Stimulated activated CD8-positive, alpha-beta memory T cell treated with anti-CD3 and anti-CD28 coated beads, Interleukin-15, amount 100 ng/mL, for 24 hours (primary cell): ENCODE measurements at regions not wholly inside any gene's neighbourhood (a gene's known extent, or its start where the extent isn't known, plus 50 kb on each side); places are given as distances from the start of the nearest gene placed in this dataset.

ENCODE experiments used
- DNase-seq: peaks from one replicate; pipeline ENCODE4 v3.0.0-alpha.2; 2020; ENCODE audit warnings: low read depth

DNA sequence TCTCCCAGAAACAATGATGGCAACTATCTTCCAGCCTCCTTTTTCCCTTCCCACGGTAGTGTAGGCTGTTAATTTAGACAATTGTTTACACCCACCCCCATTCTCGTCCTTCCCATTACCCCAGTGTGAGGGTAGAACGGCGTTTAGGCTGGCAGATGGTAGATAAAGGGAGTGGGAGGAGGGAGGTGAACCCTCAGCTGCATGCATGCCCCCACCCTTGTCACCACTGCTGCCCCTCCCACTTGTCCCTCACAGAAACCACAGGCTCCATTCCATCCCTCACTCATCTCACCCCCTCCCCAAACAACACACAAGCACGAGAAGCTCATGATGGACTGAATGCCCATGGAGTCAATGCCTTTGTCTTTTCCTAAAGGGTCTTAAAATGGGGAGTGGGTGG, 107.9 kb upstream of the PARD3B start:
- DNase-seq: no peak

- DNase-seq: no peak
These were observed 107.2 kb upstream of the PARD3B start for GRCh38 chr2:204437815-204438756.

DNA sequence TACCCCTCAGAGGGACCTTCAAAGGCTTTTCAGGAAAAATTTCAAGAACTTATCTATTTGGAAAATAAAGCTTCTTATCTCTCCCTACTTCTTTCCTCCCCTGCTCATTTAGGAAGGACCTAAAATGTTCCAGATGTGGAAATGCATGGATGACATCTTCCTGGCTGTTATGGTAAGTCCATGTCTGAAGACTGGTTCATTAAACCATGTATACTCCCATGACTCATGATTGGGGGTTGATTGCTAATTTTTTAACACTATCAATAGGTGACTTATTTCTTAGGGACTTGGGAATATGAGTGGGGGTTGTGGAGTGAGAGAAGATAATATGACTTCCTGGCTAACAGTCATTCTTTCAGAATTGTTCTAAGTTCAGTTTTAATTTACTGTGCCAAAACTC, 104.0 kb upstream of the PARD3B start:
- no peak for DNase-seq

GRCh38 chr2:204445149-204445548, 100.1 kb upstream of the PARD3B start:
- DNase-seq: no peak

GRCh38 chr2:204447722-204448121, 97.6 kb upstream of the PARD3B start:
- no peak for DNase-seq

- DNase-seq: no peak
These were observed 95.3 kb upstream of the PARD3B start for GRCh38 chr2:204449977-204450376.

- DNase-seq: no peak
These were observed 93.5 kb upstream of the PARD3B start for GRCh38 chr2:204451766-204452165.

GRCh38 chr2:204452464-204453023, 92.7 kb upstream of the PARD3B start:
- DNase-seq: no peak

DNA sequence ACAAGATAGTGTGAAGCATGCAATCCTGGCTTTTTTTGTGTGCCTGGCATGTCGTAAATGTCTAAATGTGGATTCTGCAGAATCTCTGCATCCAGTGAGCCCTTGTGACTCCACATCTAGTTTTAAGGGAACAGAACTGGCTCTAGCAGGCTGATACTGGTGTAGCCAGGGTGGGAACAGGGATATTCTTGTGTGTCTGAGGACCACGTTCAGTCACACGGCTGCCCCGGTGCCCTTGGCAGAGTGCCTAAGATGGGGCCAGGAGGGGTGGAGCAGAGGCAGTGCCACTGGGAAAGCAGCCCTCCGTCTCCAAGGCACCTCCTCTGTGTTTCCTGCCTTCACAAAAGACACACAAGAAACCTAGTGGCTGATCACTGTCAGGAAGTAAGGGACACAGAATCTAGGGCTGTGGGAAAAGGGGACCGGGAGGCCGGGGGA, 91.5 kb upstream of the PARD3B start:
- no peak for DNase-seq

- no peak for DNase-seq
These were observed 90.4 kb upstream of the PARD3B start for GRCh38 chr2:204454672-204455380.

DNA sequence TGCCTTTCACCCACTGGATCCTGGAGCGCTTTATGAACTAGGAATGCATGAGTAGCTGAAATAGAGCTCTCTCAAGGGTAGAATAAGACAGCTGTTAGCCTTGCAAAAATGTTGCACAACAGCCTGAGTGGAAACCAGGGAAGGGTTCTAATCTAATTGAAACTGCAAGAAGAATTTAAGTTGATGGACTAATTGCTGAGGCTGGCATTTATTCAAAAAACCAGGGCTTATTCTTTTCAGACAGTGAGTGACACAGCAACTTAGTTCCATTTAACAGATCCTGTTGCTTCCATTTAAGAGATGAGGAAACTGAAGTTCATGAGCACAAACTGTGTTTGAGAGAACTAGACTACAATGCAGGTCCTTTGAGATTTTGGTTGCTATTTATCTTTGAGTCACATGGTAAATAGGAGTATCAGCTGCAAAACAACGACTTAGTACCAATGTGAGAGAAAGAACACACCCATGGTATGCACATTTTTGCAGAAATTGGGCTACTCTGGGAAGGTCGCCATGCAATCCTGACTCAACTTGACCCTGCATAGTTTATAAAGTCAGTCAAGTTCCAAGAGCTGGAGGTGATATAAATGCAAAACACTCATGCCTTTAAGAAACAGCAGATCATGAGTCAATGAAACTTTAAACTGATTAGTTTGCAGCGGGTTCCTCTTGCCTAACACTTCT, 76.4 kb upstream of the PARD3B start:
- no peak for DNase-seq

DNA sequence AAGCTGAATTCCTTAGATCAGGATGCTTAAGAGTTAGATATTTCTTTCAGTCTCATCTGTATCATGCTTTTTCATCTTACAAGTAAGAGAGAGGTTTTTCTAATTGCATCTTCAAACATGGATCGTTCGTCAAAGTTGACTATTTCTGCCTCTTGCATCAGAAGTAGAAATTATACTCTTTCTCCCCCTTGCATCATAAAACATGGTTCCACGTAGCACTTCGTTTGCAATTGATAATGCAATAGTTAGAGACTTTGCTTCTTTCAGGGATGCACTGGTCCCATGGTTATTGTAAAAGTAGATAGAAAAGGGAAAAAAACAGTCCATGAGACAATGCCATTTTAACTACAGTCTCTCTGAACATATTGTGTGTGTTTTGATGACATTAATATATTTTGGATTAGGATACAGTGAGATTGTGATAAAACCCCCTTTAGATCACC, 75.1 kb upstream of the PARD3B start:
- no peak for DNase-seq

- DNase-seq: no peak
These were observed 74.6 kb upstream of the PARD3B start for GRCh38 chr2:204470621-204471196.

DNA sequence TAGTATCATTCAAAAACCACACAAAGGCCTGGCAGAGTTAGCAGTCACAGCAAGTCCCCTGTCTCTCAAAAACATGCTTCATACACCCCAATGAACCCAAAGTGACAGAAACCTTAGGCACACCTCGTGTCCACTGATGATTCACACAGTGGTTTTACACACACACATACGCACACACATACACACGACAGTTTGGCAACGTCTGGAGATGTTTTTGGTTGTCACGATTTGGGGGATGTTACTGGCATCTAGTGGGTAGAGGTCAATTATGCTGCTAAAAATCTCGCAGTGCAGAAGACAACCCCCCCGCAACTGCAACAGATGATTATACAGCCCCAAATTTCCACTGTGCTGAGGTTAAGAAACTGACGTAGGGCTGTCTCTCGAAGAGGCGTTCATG, 72.9 kb upstream of the PARD3B start:
- no peak for DNase-seq

GRCh38 chr2:204473224-204473623, 72.1 kb upstream of the PARD3B start:
- DNase-seq: no peak

DNA sequence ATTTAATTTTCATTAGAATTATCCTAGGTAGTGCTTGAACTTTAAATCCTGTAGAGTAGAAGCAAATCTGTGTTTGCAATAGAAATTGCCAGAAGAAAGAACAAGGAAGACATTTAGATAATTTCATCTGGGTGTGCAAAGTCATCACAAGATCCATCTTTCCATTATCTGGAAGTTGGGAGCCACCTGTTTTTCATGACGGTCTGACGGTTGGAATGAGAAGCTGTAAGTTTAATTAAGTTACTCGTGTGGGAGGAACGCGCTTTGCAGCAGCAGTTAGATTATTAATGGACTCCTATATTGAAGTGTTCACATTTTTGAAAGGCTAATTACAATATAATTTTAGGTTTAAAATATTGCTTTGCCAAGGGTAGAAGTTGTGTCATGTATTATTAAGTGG, 69.9 kb upstream of the PARD3B start:
- no peak for DNase-seq

DNA sequence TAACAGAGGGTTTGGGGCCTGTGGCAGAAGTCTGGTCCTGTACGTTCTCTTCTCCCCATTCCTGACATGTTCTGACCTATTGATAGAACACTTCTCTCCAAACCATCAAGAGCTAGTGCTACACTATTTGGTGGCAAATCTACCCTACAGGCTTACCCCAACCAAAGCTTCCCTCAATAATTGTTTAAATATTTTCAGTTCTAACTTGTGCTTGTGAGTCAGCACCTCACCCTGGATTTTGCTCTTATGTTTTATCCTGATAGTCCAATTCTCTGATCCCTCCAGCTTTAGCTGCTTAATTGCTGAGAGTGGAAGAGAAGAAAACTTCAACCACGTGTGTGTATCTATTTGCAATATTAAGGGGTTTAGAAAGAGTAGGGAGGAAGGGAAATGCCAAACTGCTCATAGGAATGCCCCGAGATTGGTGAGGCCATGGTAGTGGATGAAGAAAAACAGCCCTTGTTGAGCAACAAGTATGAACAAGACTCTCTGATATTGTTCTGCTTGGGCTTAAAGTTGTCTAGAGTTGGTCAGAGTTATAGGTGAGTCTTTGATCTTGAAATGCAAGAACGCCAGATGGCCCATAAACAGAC, 67.8 kb upstream of the PARD3B start:
- DNase-seq: no peak

DNA sequence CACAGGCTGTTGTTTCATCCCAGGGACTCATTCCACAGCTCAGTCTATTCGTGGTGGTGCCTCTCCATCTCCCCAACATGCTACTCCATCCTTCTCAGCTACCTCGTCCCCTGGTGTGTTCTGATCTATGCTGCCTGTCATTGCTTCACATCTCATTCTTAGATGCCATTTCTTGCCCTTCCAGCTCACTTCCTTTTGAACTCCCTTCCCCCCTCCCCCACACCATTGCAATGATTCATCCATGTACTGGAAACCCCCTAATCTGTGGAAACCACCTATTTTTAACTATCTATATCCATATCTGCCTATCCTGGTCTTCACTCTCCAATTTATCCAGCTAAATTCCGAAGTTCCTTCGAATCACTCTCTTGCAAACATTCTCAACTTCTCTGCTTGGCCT, 65.7 kb upstream of the PARD3B start:
- no peak for DNase-seq

DNA sequence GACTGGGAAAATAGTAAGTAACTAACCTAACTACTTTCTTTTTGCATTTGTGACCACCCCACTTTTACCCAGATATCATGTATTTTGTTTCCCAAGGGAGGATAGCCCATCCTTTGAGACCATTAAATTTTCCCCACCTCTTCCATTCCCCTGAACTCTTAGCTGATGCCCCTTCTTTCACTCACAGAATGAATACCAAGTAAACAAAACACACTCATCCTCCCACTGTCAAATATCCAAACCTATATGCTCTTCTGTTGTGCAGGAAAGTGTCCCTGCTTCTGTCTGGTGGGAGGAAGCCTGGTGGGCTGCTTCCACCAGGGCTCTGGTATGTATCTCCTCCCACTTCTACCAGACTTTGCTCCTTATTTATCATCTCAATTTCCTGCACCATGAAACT, 64.6 kb upstream of the PARD3B start:
- DNase-seq: no peak

DNA sequence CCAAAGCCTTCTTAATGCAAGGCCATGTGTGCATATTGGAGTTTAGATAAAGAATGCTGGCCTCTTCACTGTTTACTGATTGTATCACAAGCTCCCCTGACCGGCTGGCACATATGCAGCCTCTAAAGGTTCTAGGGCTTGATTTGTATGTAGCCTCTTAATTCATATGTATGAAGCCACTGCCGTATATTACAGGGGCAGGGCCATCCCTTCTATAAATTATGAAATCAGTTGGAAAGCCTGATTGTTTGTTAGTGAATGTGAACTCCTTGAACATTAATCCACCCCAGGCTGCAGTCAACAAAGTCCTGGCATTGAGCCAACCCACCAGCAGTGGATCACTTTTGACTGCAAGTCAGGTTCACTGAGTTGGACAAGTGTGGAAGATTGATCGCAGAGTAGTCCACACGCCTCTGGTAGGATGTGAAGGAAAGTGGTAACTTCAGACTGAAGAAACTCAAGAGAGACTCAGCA, 61.6 kb upstream of the PARD3B start:
- DNase-seq: no peak

- DNase-seq: no peak
These were observed 59.0 kb upstream of the PARD3B start for GRCh38 chr2:204486321-204486720.
